Psoas muscle (tissue), 7 donors: ENCODE measurements at regions not wholly inside any gene's neighbourhood (a gene's known extent, or its start where the extent isn't known, plus 50 kb on each side); places are given as distances from the start of the nearest gene placed in this dataset.
"Not testable (repeated sequence)": the region's sequence is repeated elsewhere in the genome, so short reads cannot be mapped to it uniquely, and the experiment has no call there.

Experiments used
- ATAC-seq, 4 donors: fragments of 200-7000 bp; cut with Tn5 transposase; one replicate each; pipeline ENCODE4 v1.9.1; 2020; ENCODE audit warnings: moderate library complexity in 3 of 4, mild to moderate bottlenecking in 2 of 4
- DNase-seq, 2 donors: peaks; one replicate each; pipeline ENCODE4 v3.0.0-alpha.2; 2020
- H3K27ac ChIP-seq: fragments of 200-600 bp; one replicate; pipeline ENCODE4 v1.8.0; 2022
- H3K27me3 ChIP-seq, 3 donors: fragments of 200-600 bp in 1 of 3; one replicate each; pipeline versions ENCODE4 v1.6.1 to v1.8.0; 2013 to 2022; ENCODE audit warnings: low read length in 2 of 3, mild to moderate bottlenecking in 2 of 3, moderate library complexity in 1 of 3; ENCODE audit not compliant: insufficient read depth in 3 of 3
- H3K36me3 ChIP-seq, 2 donors: fragments of 200-600 bp in 1 of 2; one replicate each; pipeline versions ENCODE4 v1.6.1 to v1.8.0; 2013 to 2022; ENCODE audit warnings: low read depth in 1 of 2, mild to moderate bottlenecking in 1 of 2, moderate library complexity in 1 of 2; ENCODE audit not compliant: insufficient read depth in 1 of 2
- H3K4me1 ChIP-seq: fragments of 200-600 bp; one replicate; pipeline ENCODE4 v1.8.0; 2022
- H3K4me3 ChIP-seq: fragments of 200-600 bp; one replicate; pipeline ENCODE4 v1.8.0; 2022; ENCODE audit warnings: mild to moderate bottlenecking
- H3K9me3 ChIP-seq: fragments of 200-600 bp; one replicate; pipeline ENCODE4 v1.8.0; 2022
- WGBS, 3 donors: extraction: QIAGEN DNeasy Blood & Tissue Kit; methylation state at CpG; one replicate each; pipeline versions ENCODE4 v1.1.6 to v1.1.7; 2013; 5-methylcytosine and 5-hydroxymethylcytosine counted together
- intact Hi-C, 2 donors: fragments of 100-400 bp; cut with DNase I; formaldehyde crosslinking; loops; one replicate each; pipeline versions ENCODE4 v1.11.0 to v1.14.2; 2022
- donor health status: healthy with polysubstance abuse.
- donor health status: DM: no; HTN: no; CAD: no; lungs with moderate emphysema.
- donor health status: Bipolar disorder and iron deficiency.
- donor health status: healthy.
- donor health status: DM: yes; HTN: yes; CAD: no.
- donor health status: DM: no; HTN: no; CAD: no.
- donor health status: DM: yes; HTN: yes; CAD: no.

DNA sequence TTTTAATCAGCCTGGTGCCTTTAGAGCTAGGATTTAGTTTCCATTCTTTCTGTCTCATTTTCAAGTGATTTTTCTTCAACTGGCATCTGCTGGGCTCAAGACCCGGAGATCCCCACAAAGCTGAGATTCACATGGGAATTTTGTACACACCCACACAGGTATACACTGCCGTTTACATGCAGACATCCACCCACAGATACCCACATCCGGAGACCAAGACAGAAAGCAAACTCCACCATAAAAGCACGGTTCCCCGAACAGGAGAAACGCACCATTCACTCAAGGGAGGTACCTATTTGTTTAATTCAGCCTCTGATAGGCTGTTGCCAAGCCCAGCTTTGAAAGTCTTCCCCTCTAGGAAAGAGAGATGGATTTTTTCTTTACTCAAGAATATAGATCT is 87.2 kb downstream of the ART5 start:
- H3K4me3 ChIP-seq, H3K36me3 ChIP-seq, DNase-seq, ATAC-seq, intact Hi-C loops, H3K27ac ChIP-seq, H3K4me1 ChIP-seq, H3K27me3 ChIP-seq, H3K9me3 ChIP-seq: not testable (repeated sequence)
- 55 to 61% (median 60%) methylated on average over 6 of the region's 6 CpGs for WGBS, 3 donors

DNA sequence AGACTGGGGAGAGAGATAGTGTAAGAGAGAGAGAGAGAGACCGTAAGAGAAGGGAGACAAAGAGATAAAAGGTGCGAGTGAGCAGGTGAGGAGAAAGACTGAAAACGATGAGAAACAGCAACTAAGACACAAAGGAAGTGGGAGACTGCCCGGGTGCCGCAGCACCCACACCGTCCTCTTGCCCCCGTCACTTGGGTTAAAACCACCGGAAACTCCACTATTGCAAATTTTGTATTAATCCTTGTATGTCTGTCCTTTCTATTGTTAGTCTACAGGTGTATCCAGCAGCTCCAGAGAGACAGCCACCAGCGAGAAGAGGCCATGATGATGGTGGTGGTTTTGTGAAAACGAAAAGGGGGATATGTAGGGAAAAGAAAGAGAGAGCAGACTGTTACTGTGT is 96.8 kb downstream of the ART5 start:
- H3K9me3 ChIP-seq, H3K4me1 ChIP-seq, ATAC-seq, H3K4me3 ChIP-seq, H3K36me3 ChIP-seq, H3K27me3 ChIP-seq, DNase-seq, H3K27ac ChIP-seq, intact Hi-C loops: not testable (repeated sequence)
- 86 to 90% (median 87%) methylated on average over 10 of the region's 10 CpGs for WGBS, 3 donors

DNA sequence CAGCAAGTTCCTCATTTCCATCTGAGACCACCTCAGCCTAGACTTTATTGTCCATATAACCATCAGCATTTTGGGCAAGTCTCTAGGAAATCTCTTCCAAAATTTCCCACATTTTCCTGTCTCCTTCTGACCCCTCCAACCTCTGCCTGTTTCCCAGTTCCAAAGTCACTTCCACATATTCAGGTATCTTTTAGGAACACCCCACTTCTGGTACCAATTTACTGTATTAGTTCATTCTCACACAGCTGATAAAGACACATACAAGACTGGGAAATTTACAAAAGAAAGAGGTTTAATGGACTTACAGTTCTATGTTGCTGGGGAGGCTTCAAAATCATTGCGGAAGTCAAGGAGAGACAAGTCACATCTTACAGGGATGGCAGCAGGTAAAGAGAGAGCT is 103.6 kb downstream of the ART5 start:
- H3K4me1 ChIP-seq, H3K36me3 ChIP-seq, ATAC-seq, H3K4me3 ChIP-seq, DNase-seq, H3K27me3 ChIP-seq, H3K27ac ChIP-seq, intact Hi-C loops, H3K9me3 ChIP-seq: not testable (repeated sequence)
- WGBS, 3 donors: 100% methylated on average over 1 of the region's 1 CpG

DNA sequence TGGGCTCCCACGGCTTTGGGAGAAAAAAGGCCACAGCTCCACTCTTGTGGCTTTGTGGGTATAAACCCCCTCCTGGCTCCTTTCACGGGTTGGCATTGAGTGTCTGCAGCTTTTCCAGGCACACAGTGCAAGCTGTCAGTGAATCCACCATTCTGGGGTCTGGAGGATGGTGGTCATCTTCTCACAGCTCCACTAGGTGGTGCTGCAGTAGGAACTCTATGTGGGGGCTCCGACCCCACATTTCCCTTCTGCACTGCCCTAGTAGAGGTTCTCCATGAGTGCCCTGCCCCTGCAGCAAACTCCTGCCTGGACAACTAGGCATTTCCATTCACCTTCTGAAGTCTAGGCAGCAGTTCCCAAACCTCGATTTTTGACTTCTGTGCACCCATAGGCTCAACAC is 104.5 kb downstream of the ART5 start:
- WGBS, 3 donors: 57 to 72% (median 70%) methylated on average over 4 of the region's 4 CpGs
- H3K9me3 ChIP-seq, DNase-seq, H3K27me3 ChIP-seq, intact Hi-C loops, ATAC-seq, H3K4me1 ChIP-seq, H3K36me3 ChIP-seq, H3K4me3 ChIP-seq, H3K27ac ChIP-seq: not testable (repeated sequence)

DNA sequence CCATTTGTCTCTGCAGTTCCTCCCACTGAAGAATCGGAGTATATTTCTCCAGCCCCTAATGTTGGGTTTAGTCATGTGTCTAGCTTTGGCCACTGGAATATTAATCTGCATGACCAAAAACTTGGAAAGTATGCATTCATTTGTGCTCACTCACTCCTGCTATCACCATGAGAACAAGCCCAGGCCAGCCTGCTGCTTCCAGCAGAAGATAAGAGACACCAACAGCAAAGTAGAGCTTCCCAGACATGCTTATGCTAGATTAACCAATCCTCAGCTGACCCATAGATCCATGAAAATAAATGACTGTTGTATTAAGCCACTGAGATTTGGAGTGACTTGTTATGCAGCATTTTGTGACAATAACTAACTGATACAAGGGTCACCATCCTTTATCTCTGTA is 108.8 kb downstream of the ART5 start:
- DNase-seq, ATAC-seq, H3K36me3 ChIP-seq, H3K4me1 ChIP-seq, H3K9me3 ChIP-seq, H3K27me3 ChIP-seq, H3K27ac ChIP-seq, H3K4me3 ChIP-seq, intact Hi-C loops: not testable (repeated sequence)
- WGBS, 3 donors: 67 to 70% methylated on average over 1 of the region's 1 CpG; no CpG with 5 or more reads in 1 of the 3 donors

DNA sequence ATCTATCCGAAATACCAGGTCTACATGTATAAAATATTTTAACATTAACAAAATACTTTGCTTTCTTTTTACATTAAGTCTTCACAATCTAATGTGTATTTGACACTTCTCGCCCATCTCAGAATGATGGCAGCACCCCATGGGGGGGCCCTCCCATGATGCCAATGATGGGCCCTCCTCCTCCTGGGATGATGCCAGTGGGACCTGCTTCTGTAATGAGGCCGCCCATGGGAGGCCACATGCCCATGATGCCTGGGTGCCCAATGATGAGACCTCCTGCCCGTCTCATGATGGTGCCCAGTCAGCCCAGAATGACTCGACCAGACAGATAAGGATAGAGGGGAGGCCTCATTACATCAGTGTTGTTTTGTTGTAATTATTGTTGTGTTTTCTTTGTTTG is 110.5 kb downstream of the ART5 start:
- 81 to 86% (median 85%) methylated on average over 5 of the region's 5 CpGs for WGBS, 3 donors
- H3K36me3 ChIP-seq, ATAC-seq, intact Hi-C loops, DNase-seq, H3K27me3 ChIP-seq, H3K4me3 ChIP-seq, H3K27ac ChIP-seq, H3K9me3 ChIP-seq, H3K4me1 ChIP-seq: not testable (repeated sequence)

DNA sequence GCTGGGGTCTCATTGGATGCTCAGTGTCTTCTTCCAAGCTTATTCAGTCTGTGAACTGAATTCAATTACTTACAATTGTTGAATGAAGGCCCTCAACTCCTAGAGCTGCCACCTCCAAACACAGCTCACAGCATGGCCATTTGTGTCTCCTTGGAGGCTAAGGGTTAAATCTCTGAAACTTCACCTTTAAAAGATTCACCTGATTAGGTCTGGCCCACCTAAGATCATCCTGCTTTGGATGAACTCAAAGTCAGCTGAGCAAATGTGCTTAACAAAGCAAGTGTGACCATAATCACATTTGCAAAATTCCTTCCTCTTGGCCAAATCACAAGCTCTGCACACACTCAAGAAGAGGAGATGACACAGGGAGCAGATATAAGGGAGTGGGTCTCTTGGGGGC is 118.2 kb downstream of the ART5 start:
- DNase-seq, H3K9me3 ChIP-seq, intact Hi-C loops, ATAC-seq, H3K4me1 ChIP-seq, H3K27ac ChIP-seq, H3K36me3 ChIP-seq, H3K27me3 ChIP-seq, H3K4me3 ChIP-seq: not testable (repeated sequence)

DNA sequence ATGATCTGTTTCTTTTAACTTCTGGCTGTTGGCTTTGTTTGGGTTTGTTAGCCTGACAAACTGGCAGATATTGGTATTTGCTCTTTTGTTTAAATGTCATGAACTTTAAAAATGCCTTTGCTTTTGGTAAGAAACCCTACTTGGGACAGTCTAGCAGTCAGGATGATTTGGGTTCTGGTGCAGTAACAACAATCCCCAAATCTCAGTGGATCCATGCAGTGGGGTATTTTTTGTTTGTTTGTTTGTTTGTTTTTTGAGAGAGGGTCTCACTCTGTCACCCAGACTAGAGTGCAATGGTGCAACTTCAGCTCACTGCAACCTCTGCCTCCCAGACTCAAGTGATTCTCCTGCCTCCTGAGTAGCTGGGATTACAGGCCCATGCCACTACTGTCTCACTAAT is 120.9 kb downstream of the ART5 start:
- DNase-seq, intact Hi-C loops, H3K4me1 ChIP-seq: not testable (repeated sequence)

DNA sequence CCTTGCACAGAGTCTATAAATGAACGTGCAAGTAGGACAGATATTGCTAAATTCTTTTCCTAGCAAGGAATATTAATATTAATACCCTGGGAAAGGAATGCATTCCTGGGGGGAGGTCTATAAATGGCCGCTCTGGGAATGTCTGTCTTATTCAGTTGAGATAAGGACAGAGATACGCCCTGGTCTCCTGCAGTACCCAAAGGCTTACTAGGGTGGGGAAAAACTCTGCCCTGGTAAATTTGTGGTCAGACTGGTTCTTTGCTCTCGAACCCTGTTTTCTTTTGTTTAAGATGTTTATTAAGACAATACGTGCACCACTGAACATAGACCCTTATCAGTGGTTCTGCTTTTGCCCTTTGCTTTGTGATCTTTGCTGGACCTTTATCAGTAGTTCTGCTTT is 122.0 kb downstream of the ART5 start:
- H3K27ac ChIP-seq, H3K4me3 ChIP-seq, H3K36me3 ChIP-seq, ATAC-seq, intact Hi-C loops, H3K27me3 ChIP-seq, H3K9me3 ChIP-seq, DNase-seq, H3K4me1 ChIP-seq: not testable (repeated sequence)
- 79 to 85% (median 81%) methylated on average over 5 of the region's 5 CpGs for WGBS, 3 donors

More for the DNA sequence above, 120.9 kb downstream of the ART5 start:
- not testable (repeated sequence) for ATAC-seq, H3K9me3 ChIP-seq, H3K27me3 ChIP-seq, H3K4me3 ChIP-seq, H3K27ac ChIP-seq, H3K36me3 ChIP-seq

DNA sequence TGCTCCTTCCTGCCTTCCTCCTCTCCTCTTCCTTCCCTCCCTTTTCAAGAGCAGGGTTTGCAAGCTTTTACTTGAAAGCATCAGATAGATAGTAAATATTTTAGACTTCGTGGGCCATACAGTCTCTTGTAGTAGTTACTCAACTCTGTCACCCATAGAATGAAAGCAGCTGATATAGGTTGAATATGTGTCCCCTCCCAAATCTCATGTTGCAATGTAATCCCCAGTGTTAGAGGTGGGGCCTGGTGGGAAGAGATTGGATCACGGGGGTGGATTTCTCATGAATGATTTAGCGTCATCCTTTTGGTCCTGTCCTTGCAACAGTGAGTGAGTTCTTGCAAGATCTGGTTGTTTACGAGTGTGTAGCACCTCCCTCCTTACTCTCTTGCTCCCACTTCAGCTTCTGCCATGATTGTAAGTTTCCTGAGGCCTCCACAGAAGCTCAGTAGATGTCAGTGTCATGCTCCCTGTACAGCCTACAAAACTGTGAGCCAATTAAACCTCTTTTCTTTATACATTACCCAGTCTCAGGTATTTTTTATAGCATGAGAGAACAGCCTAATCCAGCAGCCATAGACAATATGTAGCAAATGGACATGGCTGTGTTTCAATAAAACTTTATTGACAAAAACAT is 124.7 kb downstream of the ART5 start:
- H3K4me3 ChIP-seq, intact Hi-C loops, H3K4me1 ChIP-seq, H3K36me3 ChIP-seq, H3K27me3 ChIP-seq, DNase-seq, H3K9me3 ChIP-seq, H3K27ac ChIP-seq, ATAC-seq: not testable (repeated sequence)
- 71 to 73% (median 71%) methylated on average over 4 of the region's 4 CpGs for WGBS, 3 donors

DNA sequence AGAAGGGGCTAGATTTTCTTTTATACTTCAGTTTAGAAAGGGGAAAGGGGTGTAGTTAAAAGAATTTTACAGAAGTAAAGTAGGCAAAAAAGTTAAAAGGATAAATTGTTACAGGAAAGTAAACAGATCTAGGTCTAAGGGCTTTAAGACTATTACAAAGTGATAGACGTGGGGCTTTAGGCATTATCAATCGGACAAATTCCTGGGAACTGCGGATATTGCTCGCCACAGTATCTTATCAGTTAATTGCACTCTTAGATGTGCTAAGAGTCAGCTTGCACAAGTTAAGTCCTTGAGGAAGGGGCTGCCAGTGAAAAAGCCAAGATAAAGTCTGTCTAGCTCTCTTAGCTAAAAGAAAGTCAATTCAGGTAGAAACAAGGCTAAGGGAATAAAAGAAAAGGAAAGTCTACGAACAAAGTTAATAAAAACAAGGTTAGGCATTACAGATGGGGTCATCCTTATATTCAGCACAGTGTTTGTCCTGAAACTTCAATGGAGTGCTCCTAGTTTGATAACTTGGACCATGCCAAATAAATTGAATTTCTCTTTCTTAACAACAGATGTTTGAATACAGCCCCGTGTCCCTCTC is 125.4 kb downstream of the ART5 start:
- ATAC-seq, DNase-seq, H3K4me1 ChIP-seq, H3K9me3 ChIP-seq, H3K4me3 ChIP-seq, H3K36me3 ChIP-seq, H3K27me3 ChIP-seq, H3K27ac ChIP-seq, intact Hi-C loops: not testable (repeated sequence)
- WGBS, 3 donors: 63 to 77% (median 73%) methylated on average over 6 of the region's 6 CpGs
